Keratinocyte (primary cell): ENCODE measurements at regions not wholly inside any gene's neighbourhood (a gene's known extent, or its start where the extent isn't known, plus 50 kb on each side); places are given as distances from the start of the nearest gene placed in this dataset.
A peak's percentile ranks its signal among the peaks of the same experiment; 100 is the strongest.

Source experiments
- DNase-seq: peaks from one replicate; pipeline ENCODE4 v3.0.0-alpha.2; 2011; ENCODE audit warnings: low read depth, missing footprints, low spot score
- FAIRE-seq: peaks from 2 replicates; lab custom pipeline; 2011; peaks lifted over from hg19 to GRCh38; lab: Jason Lieb, UNC
- H2AFZ ChIP-seq: 2 replicates; pipeline ENCODE4 v1.6.0; 2012; ENCODE audit warnings: low read length, control low read depth, inconsistent platforms; ENCODE audit not compliant: control insufficient read depth
- H3K27ac ChIP-seq: 2 replicates; pipeline ENCODE4 v1.5.1; 2011; ENCODE audit warnings: low read length; ENCODE audit not compliant: control insufficient read depth, insufficient read depth
- H3K27me3 ChIP-seq: 3 replicates; pipeline ENCODE4 v1.6.0; 2011; ENCODE audit warnings: low read length; ENCODE audit not compliant: control insufficient read depth, insufficient read depth; ENCODE audit errors: extremely low read depth
- H3K36me3 ChIP-seq, 2 experiments: 2 replicates in 1 of 2; 3 replicates in 1 of 2; pipeline ENCODE4 v1.5.1; 2011; ENCODE audit warnings: low read length in 2 of 2, mild to moderate bottlenecking in 1 of 2; ENCODE audit not compliant: control insufficient read depth in 2 of 2, insufficient read depth in 2 of 2; ENCODE audit errors: extremely low read depth in 1 of 2
- H3K4me1 ChIP-seq: 3 replicates; pipeline ENCODE4 v1.5.1; 2011; ENCODE audit warnings: low read length; ENCODE audit not compliant: control insufficient read depth, insufficient read depth; ENCODE audit errors: extremely low read depth
- H3K4me2 ChIP-seq: 3 replicates; pipeline ENCODE4 v1.6.0; 2011; ENCODE audit warnings: low read depth, low read length; ENCODE audit not compliant: control insufficient read depth, insufficient read depth; ENCODE audit errors: extremely low read depth
- H3K4me3 ChIP-seq, 3 experiments: fragments of 200-600 bp in 1 of 3; sonication (generic) in 1 of 3; 2 replicates in 2 of 3; 3 replicates in 1 of 3; pipeline ENCODE4 v1.5.1; 2011 to 2016; ENCODE audit warnings: low read length in 3 of 3, mild to moderate bottlenecking in 3 of 3, control low read depth in 2 of 3, inconsistent platforms in 1 of 3, low read depth in 1 of 3, mixed read lengths in 1 of 3, mixed run types in 1 of 3, moderate library complexity in 1 of 3; ENCODE audit not compliant: control insufficient read depth in 2 of 3, insufficient read depth in 2 of 3; ENCODE audit errors: extremely low read depth in 1 of 3
- H3K79me2 ChIP-seq: 2 replicates; pipeline ENCODE4 v1.6.0; 2012; ENCODE audit warnings: low read length; ENCODE audit not compliant: control insufficient read depth, insufficient read depth
- H3K9ac ChIP-seq: 3 replicates; pipeline ENCODE4 v1.6.0; 2011; ENCODE audit warnings: low read length; ENCODE audit not compliant: control insufficient read depth, insufficient read depth; ENCODE audit errors: extremely low read depth
- H3K9me1 ChIP-seq: 3 replicates; pipeline ENCODE4 v1.6.0; 2011; ENCODE audit warnings: low read length; ENCODE audit not compliant: control insufficient read depth, insufficient read depth; ENCODE audit errors: extremely low read depth
- H3K9me3 ChIP-seq: 2 replicates; pipeline ENCODE4 v1.5.1; 2012; ENCODE audit warnings: low read depth, low read length; ENCODE audit not compliant: control insufficient read depth
- H4K20me1 ChIP-seq: 3 replicates; pipeline ENCODE4 v1.6.0; 2011; ENCODE audit warnings: low read length; ENCODE audit not compliant: control insufficient read depth, insufficient read depth; ENCODE audit errors: extremely low read depth
- CTCF ChIP-seq, 3 experiments: IDR thresholded peaks in 1 of 3; conservative IDR thresholded peaks in 1 of 3; optimal IDR thresholded peaks in 1 of 3; 2 replicates in 2 of 3; 3 replicates in 1 of 3; pipeline versions ENCODE3 to v1.5.1; 2011; ENCODE audit warnings: low read length in 3 of 3, mild to moderate bottlenecking in 3 of 3, moderate library complexity in 2 of 3, control low read depth in 1 of 3, inconsistent platforms in 1 of 3; ENCODE audit not compliant: insufficient read depth in 2 of 3; ENCODE audit errors: extremely low read depth in 1 of 3
- EZH2 ChIP-seq: IDR thresholded peaks from one replicate; pipeline ENCODE4 v1.6.1; 2012; ENCODE audit warnings: inconsistent platforms, mild to moderate bottlenecking, low read length, moderate library complexity
- dilution Hi-C: fragments of 300-500 bp; cut with MboI; formaldehyde crosslinking; loops from one replicate; pipeline ENCODE4 v1.7.0; 2020; ENCODE audit warnings: low sequenced_read_pairs; ENCODE audit not compliant: extremely low pct_ligation_motif_present

DNA sequence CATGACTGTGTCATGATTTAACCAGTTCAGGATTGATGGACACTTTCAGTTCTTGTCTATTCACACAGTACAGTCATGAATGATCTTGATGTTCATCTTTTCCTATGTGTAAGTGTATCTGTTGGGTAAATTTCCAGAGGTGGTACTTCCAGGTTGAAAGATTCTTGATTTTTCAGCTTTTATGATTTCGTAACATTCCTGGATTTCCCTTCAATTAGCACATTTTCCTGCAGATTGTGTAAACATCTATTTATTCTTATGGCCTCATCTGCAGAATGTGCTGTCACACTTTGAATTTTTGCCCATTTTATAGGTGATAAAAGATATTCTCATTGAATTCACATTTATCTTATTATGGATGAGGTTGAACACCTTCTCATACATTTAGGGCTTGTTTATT is 222.0 kb upstream of the FOXQ1 start:
- Histone ChIP-seq H3K27ac (no peak overlapping the region), H2AFZ (no peak overlapping the region), H3K9me1 (no peaks in the 10 kb centered on the region), H3K9me3 (no peaks in the 10 kb centered on the region), H3K36me3 (no peaks in the 10 kb centered on the region), H3K4me1 (peaks cover 15% of the 10 kb centered on the region), H3K9ac (no peak overlapping the region), H3K79me2 (no peaks in the 10 kb centered on the region), H3K4me3 (no peak overlapping the region), H4K20me1 (no peaks in the 10 kb centered on the region), H3K4me2 (no peak overlapping the region), H3K27me3 (no peaks in the 10 kb centered on the region)
- dilution Hi-C loops = no loop called here
- FAIRE-seq = no peak
- DNase-seq = no peak
- TF ChIP-seq CTCF (optimal IDR thresholded peaks at IDR 0.05 in 1 of 3, IDR thresholded peaks at IDR 0.05 in 1 of 3, conservative IDR thresholded peaks at IDR 0.05 in 1 of 3; ENCODE audit: extremely low read depth in 1 of 3, insufficient read depth in 2 of 3, low read length in 3 of 3) (no peak), EZH2 (no peak)

- no peak overlapping the region for H3K4me2 ChIP-seq
- no peak for TF ChIP-seq CTCF (optimal IDR thresholded peaks at IDR 0.05 in 1 of 3, IDR thresholded peaks at IDR 0.05 in 1 of 3, conservative IDR thresholded peaks at IDR 0.05 in 1 of 3; ENCODE audit: extremely low read depth in 1 of 3, insufficient read depth in 2 of 3, low read length in 3 of 3)
- TF ChIP-seq EZH2 = no peak
- no peak overlapping the region for H3K9ac ChIP-seq
- no peak overlapping the region for H2AFZ ChIP-seq
- peak; percentile 20 for FAIRE-seq
- no peaks in the 10 kb centered on the region for H4K20me1 ChIP-seq
- no peak overlapping the region for H3K4me3 ChIP-seq
- no peaks in the 10 kb centered on the region for H3K27me3 ChIP-seq
- H3K79me2 ChIP-seq = no peaks in the 10 kb centered on the region
- no peaks in the 10 kb centered on the region for H3K9me1 ChIP-seq
- no peaks in the 10 kb centered on the region for H3K9me3 ChIP-seq
- dilution Hi-C loops = no loop called here
- H3K4me1 ChIP-seq = peaks cover 18% of the 10 kb centered on the region
- no peak overlapping the region for H3K27ac ChIP-seq
- DNase-seq = no peak
- no peaks in the 10 kb centered on the region for H3K36me3 ChIP-seq
Observed at GRCh38 chr6:1088492-1089001, 223.4 kb upstream of the FOXQ1 start.
